ENCODE measurements at regions not wholly inside any gene's neighbourhood (a gene's known extent, or its start where the extent isn't known, plus 50 kb on each side); places are given as distances from the start of the nearest gene placed in this dataset.

- H3K79me2 ChIP-seq (ENCODE audit: control insufficient read depth, insufficient read depth, low read length): no peaks in the 10 kb centered on the region
- 100% methylated on average over 1 of the region's 1 CpG for WGBS (ENCODE audit: insufficient coverage)
- ChIA-PET POLR2A (no interaction called here), CTCF (interaction anchor here (1.4 to 2.8 kb wide), 2 partner anchors 14 to 548 kb away, joined by 3 to 12 read pairs; no protein-coding TSS in a partner anchor)
- H4K20me1 ChIP-seq (ENCODE audit: control insufficient read depth, insufficient read depth, low read length, poor library complexity, severe bottlenecking): no peaks in the 10 kb centered on the region
- no peaks in the 10 kb centered on the region for H3K4me1 ChIP-seq (ENCODE audit: control insufficient read depth in 2 of 2, insufficient read depth in 2 of 2, low read length in 2 of 2)
- H3K9me3 ChIP-seq (ENCODE audit: control extremely low read depth in 1 of 3, control insufficient read depth in 2 of 3, insufficient read depth in 1 of 3, low read length in 2 of 3): no peaks in the 10 kb centered on the region
- no peak overlapping the region for H2AFZ ChIP-seq (ENCODE audit: insufficient read depth, low read depth, low read length, poor library complexity, severe bottlenecking)
- H3K36me3 ChIP-seq (replicated peaks in 1 of 2; ENCODE audit: control extremely low read depth in 1 of 2, control insufficient read depth in 1 of 2, extremely low read depth in 1 of 2, insufficient read depth in 2 of 2, low read length in 1 of 2): no peaks in the 10 kb centered on the region
- no peak overlapping the region for H3K27ac ChIP-seq (ENCODE audit: low read length in 2 of 2)
- no peak overlapping the region for H3K4me2 ChIP-seq (replicated peaks; ENCODE audit: low read depth, low read length, poor library complexity, severe bottlenecking)
- Mint-ChIP-seq H3K4me1 (no peaks in the 10 kb centered on the region), H3K27ac (no peak overlapping the region), H3K27me3 (peaks cover 3% of the 10 kb centered on the region), H3K9me3 (ENCODE audit: insufficient read depth) (no peaks in the 10 kb centered on the region), H3K4me3 (no peak overlapping the region)
- intact Hi-C loops (cut with micrococcal nuclease): no loop called here
- no peaks in the 10 kb centered on the region for H3K27me3 ChIP-seq (replicated peaks in 1 of 4; ENCODE audit: control extremely low read depth in 1 of 4, control insufficient read depth in 3 of 4, insufficient read depth in 4 of 4, low read length in 3 of 4)
- ATAC-seq (ENCODE audit: low read depth) (no peak), DNase-seq (no peak)
- H3K9ac ChIP-seq (ENCODE audit: low read length): no peak overlapping the region
- no peak overlapping the region for H3K4me3 ChIP-seq (ENCODE audit: control extremely low read depth in 1 of 5, extremely low read depth in 1 of 5, insufficient read depth in 1 of 5, low read depth in 2 of 5, low read length in 4 of 5)
- TF ChIP-seq EZH2 (IDR thresholded peaks at IDR 0.05; ENCODE audit: borderline replicate concordance, insufficient read depth, low read depth, low read length, poor library complexity, severe bottlenecking) (no peak), CTCF (IDR thresholded peaks at IDR 0.05) (no peak)
Measured at GRCh38 chr18:45227001-45227742, 388.1 kb upstream of the SLC14A2 start.

- Histone ChIP-seq H3K27me3 (replicated peaks in 1 of 4; ENCODE audit: control extremely low read depth in 1 of 4, control insufficient read depth in 3 of 4, insufficient read depth in 4 of 4, low read length in 3 of 4) (no peaks in the 10 kb centered on the region), H3K4me2 (replicated peaks; ENCODE audit: low read depth, low read length, poor library complexity, severe bottlenecking) (no peak overlapping the region), H3K79me2 (ENCODE audit: control insufficient read depth, insufficient read depth, low read length) (no peaks in the 10 kb centered on the region), H4K20me1 (ENCODE audit: control insufficient read depth, insufficient read depth, low read length, poor library complexity, severe bottlenecking) (no peaks in the 10 kb centered on the region), H3K27ac (ENCODE audit: low read length in 2 of 2) (no peak overlapping the region), H3K9ac (ENCODE audit: low read length) (no peak overlapping the region), H3K36me3 (replicated peaks in 1 of 2; ENCODE audit: control extremely low read depth in 1 of 2, control insufficient read depth in 1 of 2, extremely low read depth in 1 of 2, insufficient read depth in 2 of 2, low read length in 1 of 2) (no peaks in the 10 kb centered on the region), H2AFZ (ENCODE audit: insufficient read depth, low read depth, low read length, poor library complexity, severe bottlenecking) (no peak overlapping the region), H3K4me3 (ENCODE audit: control extremely low read depth in 1 of 5, extremely low read depth in 1 of 5, insufficient read depth in 1 of 5, low read depth in 2 of 5, low read length in 4 of 5) (no peak overlapping the region), H3K4me1 (ENCODE audit: control insufficient read depth in 2 of 2, insufficient read depth in 2 of 2, low read length in 2 of 2) (no peaks in the 10 kb centered on the region), H3K9me3 (ENCODE audit: control extremely low read depth in 1 of 3, control insufficient read depth in 2 of 3, insufficient read depth in 1 of 3, low read length in 2 of 3) (no peaks in the 10 kb centered on the region)
- Mint-ChIP-seq H3K27ac (no peak overlapping the region), H3K4me3 (no peak overlapping the region), H3K27me3 (no peaks in the 10 kb centered on the region), H3K4me1 (no peaks in the 10 kb centered on the region), H3K9me3 (ENCODE audit: insufficient read depth) (no peaks in the 10 kb centered on the region)
- intact Hi-C loops (cut with micrococcal nuclease): no loop called here
- TF ChIP-seq EZH2 (IDR thresholded peaks at IDR 0.05; ENCODE audit: borderline replicate concordance, insufficient read depth, low read depth, low read length, poor library complexity, severe bottlenecking) (no peak), CTCF (IDR thresholded peaks at IDR 0.05) (no peak)
- DNase-seq (no peak), ATAC-seq (ENCODE audit: low read depth) (no peak)
- POLR2A ChIA-PET: no interaction called here
- 91% methylated on average over 6 of the region's 7 CpGs for WGBS (ENCODE audit: insufficient coverage)
- CTCF ChIA-PET: interaction anchor here (2.8 kb wide), 1 partner anchor 16 kb away, joined by 12 read pairs; no protein-coding TSS in a partner anchor
Measured at GRCh38 chr18:45228796-45229388, 386.4 kb upstream of the SLC14A2 start.
